HepG2 (cell line): ENCODE measurements at regions not wholly inside any gene's neighbourhood (a gene's known extent, or its start where the extent isn't known, plus 50 kb on each side); places are given as distances from the start of the nearest gene placed in this dataset.

Experiments
- ATAC-seq: fragments of 200-7000 bp; cut with Tn5 transposase; 3 replicates; pipeline ENCODE4 v1.9.1; 2020; ENCODE audit warnings: mild to moderate bottlenecking, moderate library complexity
- BruUV-seq: library from RNA; stranded (reverse); fragments of 400-500 nt; replicated peaks from 2 replicates; lab custom pipeline; 2021; lab: Mats Ljungman, UMichigan
- CTCF ChIA-PET: fragments of 300-600 bp; formaldehyde crosslinking; extraction: SDS; loops from one replicate; lab custom pipeline; 2021; ENCODE audit warnings: low total read pairs, inconsistent platforms, low intra/inter-chr PET ratio; lab: Yijun Ruan, JAX
- POLR2A ChIA-PET: fragments of 350-600 bp; sonication (Branson Sonifier 250); formaldehyde crosslinking; loops from one replicate; lab custom pipeline; 2020; ENCODE audit warnings: antibody characterized with exemption, inconsistent platforms; lab: Yijun Ruan, JAX
- DNase-seq: peaks from one replicate; pipeline ENCODE4 v3.0.0-alpha.2; 2015; ENCODE audit warnings: low spot score
- FAIRE-seq: peaks from 3 replicates; lab custom pipeline; 2011; peaks lifted over from hg19 to GRCh38; lab: Jason Lieb, UNC
- H2AFZ ChIP-seq: one replicate; pipeline ENCODE4 v1.6.1; 2011; ENCODE audit warnings: low read length, inconsistent platforms
- H3K27ac ChIP-seq: fragments of 300-600 bp; 3 replicates; pipeline ENCODE4 v1.8.0; 2011; ENCODE audit warnings: mixed run types, mild to moderate bottlenecking, mixed read lengths, low read length, inconsistent platforms; ENCODE audit not compliant: insufficient read depth; ENCODE audit errors: extremely low read length
- H3K27me3 ChIP-seq, 2 experiments: fragments of 200-600 bp in 1 of 2; 2 replicates in 1 of 2; 3 replicates in 1 of 2; pipeline versions ENCODE4 v1.6.0 to v1.8.0; 2011; ENCODE audit warnings: low read length in 2 of 2, mild to moderate bottlenecking in 2 of 2, moderate library complexity in 2 of 2, inconsistent platforms in 1 of 2; ENCODE audit not compliant: insufficient read depth in 2 of 2, control insufficient read depth in 1 of 2
- H3K36me3 ChIP-seq, 2 experiments: fragments of 200-600 bp in 1 of 2; replicated peaks in 1 of 2; 2 replicates in 1 of 2; 3 replicates in 1 of 2; pipeline versions ENCODE4 v1.5.1 to v1.8.0; 2011; ENCODE audit warnings: low read length in 2 of 2, inconsistent platforms in 1 of 2; ENCODE audit not compliant: insufficient read depth in 2 of 2, control insufficient read depth in 1 of 2
- H3K4me1 ChIP-seq: 2 replicates; pipeline ENCODE4 v1.5.1; 2012; ENCODE audit warnings: low read length, inconsistent platforms; ENCODE audit not compliant: insufficient read depth
- H3K4me2 ChIP-seq: 2 replicates; pipeline ENCODE4 v1.6.0; 2011; ENCODE audit warnings: low read depth, low read length, inconsistent platforms
- H3K4me3 ChIP-seq, 3 experiments: fragments of 200-600 bp in 1 of 3; sonication (generic), shearing (Covaris generic) in 1 of 3; replicated peaks in 1 of 3; 2 replicates each; pipeline ENCODE4 v1.5.1; 2011 to 2016; ENCODE audit warnings: low read length in 3 of 3, inconsistent platforms in 2 of 3, low read depth in 2 of 3, mild to moderate bottlenecking in 2 of 3, control low read depth in 1 of 3, mixed read lengths in 1 of 3; ENCODE audit not compliant: insufficient read depth in 1 of 3
- H3K79me2 ChIP-seq: one replicate; pipeline ENCODE4 v1.6.1; 2011; ENCODE audit warnings: low read length, inconsistent platforms; ENCODE audit not compliant: insufficient read depth
- H3K9ac ChIP-seq: 2 replicates; pipeline ENCODE4 v1.6.0; 2011; ENCODE audit warnings: mild to moderate bottlenecking, low read depth, low read length, inconsistent platforms; ENCODE audit not compliant: insufficient read depth
- H3K9me3 ChIP-seq: 2 replicates; pipeline ENCODE4 v1.5.1; 2012; ENCODE audit warnings: mild to moderate bottlenecking, low read length
- H4K20me1 ChIP-seq: 2 replicates; pipeline ENCODE4 v1.6.0; 2011; ENCODE audit warnings: inconsistent platforms, mild to moderate bottlenecking, low read length, moderate library complexity; ENCODE audit not compliant: insufficient read depth
- ADNP ChIP-seq: sonication (generic); formaldehyde crosslinking; IDR thresholded peaks from 2 replicates; pipeline ENCODE4 v1.4.0; 2020; ENCODE audit warnings: missing genetic modification reagents
- ATF7-NPFF ChIP-seq: sonication (generic); formaldehyde crosslinking; IDR thresholded peaks from 2 replicates; pipeline ENCODE4 v1.8.1; 2023; ENCODE audit warnings: mild to moderate bottlenecking, low read depth, missing genetic modification reagents, moderate library complexity
- DNMT1 ChIP-seq: sonication (generic); formaldehyde crosslinking; IDR thresholded peaks from 2 replicates; pipeline ENCODE4 v1.5.1; 2020; ENCODE audit warnings: mild to moderate bottlenecking, missing genetic modification reagents
- ELF3 ChIP-seq: IDR thresholded peaks from 2 replicates; pipeline ENCODE4 v1.6.1; 2016; ENCODE audit warnings: missing genetic modification reagents, missing compliant biosample characterization
- ESRRA ChIP-seq: sonication (generic); formaldehyde crosslinking; IDR thresholded peaks from 2 replicates; pipeline ENCODE4 v1.5.1; 2020; ENCODE audit warnings: mild to moderate bottlenecking, low read depth, missing genetic modification reagents
- FOXO4 ChIP-seq: sonication (generic); formaldehyde crosslinking; conservative IDR thresholded peaks from 2 replicates; pipeline ENCODE4 v1.8.1; 2023; ENCODE audit warnings: missing genetic modification reagents
- GRHL1 ChIP-seq: sonication (generic); formaldehyde crosslinking; conservative IDR thresholded peaks from 2 replicates; pipeline ENCODE4 v1.8.0; 2022; ENCODE audit warnings: missing genetic modification reagents
- KAT7 ChIP-seq: IDR thresholded peaks from 2 replicates; pipeline ENCODE4 v1.6.1; 2018; ENCODE audit warnings: borderline replicate concordance, missing compliant biosample characterization
- NFE2L1 ChIP-seq: sonication (generic); formaldehyde crosslinking; IDR thresholded peaks from 2 replicates; pipeline ENCODE4 v1.4.0; 2020; ENCODE audit warnings: missing genetic modification reagents, mild to moderate bottlenecking, borderline replicate concordance
- NRL ChIP-seq: sonication (generic); formaldehyde crosslinking; IDR thresholded peaks from 2 replicates; pipeline ENCODE4 v1.5.0; 2020; ENCODE audit warnings: missing genetic modification reagents, mild to moderate bottlenecking, moderate library complexity, borderline replicate concordance
- REPIN1 ChIP-seq: sonication (generic); formaldehyde crosslinking; IDR thresholded peaks from 2 replicates; pipeline ENCODE4 v1.8.0; 2022; ENCODE audit warnings: missing genetic modification reagents, low read depth, mild to moderate bottlenecking, borderline replicate concordance
- STAG1 ChIP-seq: sonication (generic); formaldehyde crosslinking; IDR thresholded peaks from 2 replicates; pipeline ENCODE4 v1.4.0; 2020; ENCODE audit warnings: missing genetic modification reagents
- TCF7L2 ChIP-seq: IDR thresholded peaks from 2 replicates; pipeline ENCODE4 v1.6.1; 2011; ENCODE audit warnings: mild to moderate bottlenecking, low read depth, low read length, moderate library complexity
- ZBED4 ChIP-seq: sonication (generic); formaldehyde crosslinking; IDR thresholded peaks from 2 replicates; pipeline ENCODE4 v1.4.0; 2020; ENCODE audit warnings: missing genetic modification reagents, borderline replicate concordance
- ZNF121 ChIP-seq: sonication (generic); formaldehyde crosslinking; IDR thresholded peaks from 2 replicates; pipeline ENCODE4 v1.5.0; 2020; ENCODE audit warnings: mild to moderate bottlenecking, missing genetic modification reagents
- ZNF225 ChIP-seq: sonication (generic); formaldehyde crosslinking; IDR thresholded peaks from 2 replicates; pipeline ENCODE4 v1.4.0; 2020; ENCODE audit warnings: mild to moderate bottlenecking, missing genetic modification reagents
- ZNF234 ChIP-seq: sonication (generic); formaldehyde crosslinking; conservative IDR thresholded peaks from 2 replicates; pipeline ENCODE4 v1.5.1; 2020; ENCODE audit warnings: mild to moderate bottlenecking, missing genetic modification reagents
- ZNF282 ChIP-seq: fragments of 450-650 bp; IDR thresholded peaks from 2 replicates; pipeline ENCODE4 v1.6.1; 2018; ENCODE audit not compliant: partially characterized antibody
- ZSCAN20 ChIP-seq: sonication (generic); formaldehyde crosslinking; IDR thresholded peaks from 2 replicates; pipeline ENCODE4 v1.4.0; 2020; ENCODE audit warnings: missing genetic modification reagents, mild to moderate bottlenecking, borderline replicate concordance
- WGBS: methylation state at CpG from one replicate; pipeline ENCODE4 v1.1.6; 2017; ENCODE audit warnings: low lambda C conversion rate; 5-methylcytosine and 5-hydroxymethylcytosine counted together
- in situ Hi-C: cut with HindIII; loops from 2 replicates; pipeline ENCODE4 v1.10.0; 2017; ENCODE audit warnings: low pct_unique_long_range_greater_than_20kb; ENCODE audit not compliant: extremely low pct_ligation_motif_present
- intact Hi-C: fragments of 100-400 bp; cut with micrococcal nuclease; formaldehyde crosslinking; loops from one replicate; pipeline ENCODE4 v1.10.0; 2022; ENCODE audit not compliant: unreplicated experiment

GRCh38 chr3:76699846-76700245 is 340.1 kb upstream of the ROBO2 start:
- no peak overlapping the region for H3K9ac ChIP-seq
- no TSS peak for BruUV-seq
- ChIA-PET CTCF (no interaction called here), POLR2A (no interaction called here)
- no peaks in the 10 kb centered on the region for H3K9me3 ChIP-seq
- H3K4me3 ChIP-seq = no peak overlapping the region
- no peaks in the 10 kb centered on the region for H4K20me1 ChIP-seq
- no peaks in the 10 kb centered on the region for H3K36me3 ChIP-seq
- no peak overlapping the region for H3K27ac ChIP-seq
- no peak overlapping the region for H3K4me2 ChIP-seq
- no peak overlapping the region for H2AFZ ChIP-seq
- H3K27me3 ChIP-seq = no peaks in the 10 kb centered on the region
- TF ChIP-seq DNMT1 (CRISPR knock-in tag) (no peak), NRL (CRISPR knock-in tag) (no peak), ESRRA (CRISPR knock-in tag) (no peak), KAT7 (CRISPR knock-in tag) (no peak), ZNF121 (CRISPR knock-in tag) (no peak), TCF7L2 (no peak), ZSCAN20 (CRISPR knock-in tag) (no peak), ADNP (CRISPR knock-in tag) (no peak), ZNF225 (CRISPR knock-in tag) (no peak), STAG1 (no peak), ZBED4 (no peak), GRHL1 (CRISPR knock-in tag) (no peak), REPIN1 (CRISPR knock-in tag) (no peak), FOXO4 (no peak), ELF3 (CRISPR knock-in tag) (no peak), ATF7-NPFF (no peak), NFE2L1 (CRISPR knock-in tag) (no peak), ZNF234 (CRISPR knock-in tag) (no peak), ZNF282 (no peak)
- no peaks in the 10 kb centered on the region for H3K79me2 ChIP-seq
- intact Hi-C loops = no loop called here
- H3K4me1 ChIP-seq = peaks cover 8% of the 10 kb centered on the region
- no peak for ATAC-seq
- 0% methylated on average over 1 of the region's 1 CpG for WGBS
- DNase-seq = no peak
- in situ Hi-C loops = no loop called here
- no peak for FAIRE-seq
